ENCODE measurements at regions not wholly inside any gene's neighbourhood (a gene's known extent, or its start where the extent isn't known, plus 50 kb on each side); places are given as distances from the start of the nearest gene placed in this dataset.

DNA sequence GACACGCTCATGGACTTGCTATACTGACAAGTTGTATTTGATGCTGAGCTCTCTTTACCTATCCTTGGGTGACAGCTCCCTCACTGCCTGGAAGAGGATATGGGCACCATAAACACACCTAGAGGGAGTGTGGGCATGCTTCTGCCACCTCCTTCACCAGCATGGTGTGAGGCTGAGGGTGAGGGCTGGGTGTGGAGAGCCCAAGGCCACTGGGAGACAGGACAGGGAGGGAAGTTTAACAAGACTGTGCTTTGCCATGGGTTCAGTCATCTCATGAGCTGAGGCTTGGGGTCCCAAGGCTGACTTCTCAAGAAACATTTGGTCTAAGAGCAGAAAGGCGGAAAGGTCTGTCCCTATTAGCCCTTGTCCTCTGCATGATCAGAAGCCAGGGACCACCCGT is 93.6 kb upstream of the ANKRD55 start:
- TF ChIP-seq POLR2A (IDR thresholded peaks at IDR 0.05) = no peak
- TF ChIP-seq, protein P1, sequence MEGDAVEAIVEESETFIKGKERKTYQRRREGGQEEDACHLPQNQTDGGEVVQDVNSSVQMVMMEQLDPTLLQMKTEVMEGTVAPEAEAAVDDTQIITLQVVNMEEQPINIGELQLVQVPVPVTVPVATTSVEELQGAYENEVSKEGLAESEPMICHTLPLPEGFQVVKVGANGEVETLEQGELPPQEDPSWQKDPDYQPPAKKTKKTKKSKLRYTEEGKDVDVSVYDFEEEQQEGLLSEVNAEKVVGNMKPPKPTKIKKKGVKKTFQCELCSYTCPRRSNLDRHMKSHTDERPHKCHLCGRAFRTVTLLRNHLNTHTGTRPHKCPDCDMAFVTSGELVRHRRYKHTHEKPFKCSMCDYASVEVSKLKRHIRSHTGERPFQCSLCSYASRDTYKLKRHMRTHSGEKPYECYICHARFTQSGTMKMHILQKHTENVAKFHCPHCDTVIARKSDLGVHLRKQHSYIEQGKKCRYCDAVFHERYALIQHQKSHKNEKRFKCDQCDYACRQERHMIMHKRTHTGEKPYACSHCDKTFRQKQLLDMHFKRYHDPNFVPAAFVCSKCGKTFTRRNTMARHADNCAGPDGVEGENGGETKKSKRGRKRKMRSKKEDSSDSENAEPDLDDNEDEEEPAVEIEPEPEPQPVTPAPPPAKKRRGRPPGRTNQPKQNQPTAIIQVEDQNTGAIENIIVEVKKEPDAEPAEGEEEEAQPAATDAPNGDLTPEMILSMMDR (IDR thresholded peaks at IDR 0.05 in 4 of 5, conservative IDR thresholded peaks at IDR 0.05 in 1 of 5) = no peak

Data from gastrocnemius medialis (tissue), 4 donors.